ENCODE measurements at regions not wholly inside any gene's neighbourhood (a gene's known extent, or its start where the extent isn't known, plus 50 kb on each side); places are given as distances from the start of the nearest gene placed in this dataset.

GRCh38 chr6:45756606-45757005 is 259.1 kb downstream of the CLIC5 start:
- TF ChIP-seq POLR2A (IDR thresholded peaks at IDR 0.05) (no peak), EP300 (IDR thresholded peaks at IDR 0.05) (no peak), CTCF (IDR thresholded peaks at IDR 0.05) (no peak)

Data from sigmoid colon (tissue), 4 donors.